SK-N-SH (cell line): ENCODE measurements at regions not wholly inside any gene's neighbourhood (a gene's known extent, or its start where the extent isn't known, plus 50 kb on each side); places are given as distances from the start of the nearest gene placed in this dataset.

ENCODE experiments used
- CHD2 ChIP-seq: fragments of 150-350 bp; IDR thresholded peaks from 2 replicates; pipeline ENCODE4 v1.6.1; 2018; ENCODE audit warnings: low read length; ENCODE audit not compliant: partially characterized antibody
- CTCF ChIP-seq: fragments of 200-600 bp; sonication (generic); IDR thresholded peaks from 2 replicates; pipeline ENCODE4 v1.6.1; 2017; ENCODE audit warnings: antibody characterized with exemption, mild to moderate bottlenecking, moderate library complexity
- EP300 ChIP-seq, 2 experiments: IDR thresholded peaks; 2 replicates each; pipeline versions ENCODE4 v1.4.0 to v1.6.1; 2012; ENCODE audit warnings: borderline replicate concordance in 1 of 2, low read depth in 1 of 2, low read length in 1 of 2
- POLR2AphosphoS5 ChIP-seq: IDR thresholded peaks from 2 replicates; pipeline ENCODE4 v1.6.1; 2012; ENCODE audit warnings: low read depth, low read length
- SIN3A ChIP-seq: IDR thresholded peaks from 2 replicates; pipeline ENCODE4 v1.6.1; 2012; ENCODE audit warnings: low read depth, mild to moderate bottlenecking, low read length, moderate library complexity, borderline replicate concordance
- SMC3 ChIP-seq: IDR thresholded peaks from 2 replicates; pipeline ENCODE4 v1.6.1; 2012; ENCODE audit warnings: low read depth, low read length, improper control_type of control experiment
- TAF1 ChIP-seq: IDR thresholded peaks from 2 replicates; pipeline ENCODE4 v1.6.1; 2012; ENCODE audit warnings: low read depth, mild to moderate bottlenecking, low read length, moderate library complexity, borderline replicate concordance
- TEAD4 ChIP-seq: IDR thresholded peaks from 2 replicates; pipeline ENCODE4 v1.4.0; 2012; ENCODE audit warnings: mild to moderate bottlenecking, borderline replicate concordance; ENCODE audit not compliant: insufficient read depth
- TF ChIP-seq, protein P1 (sequence below): fragments of 150-350 bp; IDR thresholded peaks from 2 replicates; pipeline ENCODE4 v1.6.1; 2017; ENCODE audit warnings: antibody characterized with exemption, low read length, low read depth, borderline replicate concordance
- TF ChIP-seq, protein P2 (sequence below): IDR thresholded peaks from 2 replicates; pipeline ENCODE4 v1.4.0; 2012; ENCODE audit warnings: low read depth, borderline replicate concordance

DNA sequence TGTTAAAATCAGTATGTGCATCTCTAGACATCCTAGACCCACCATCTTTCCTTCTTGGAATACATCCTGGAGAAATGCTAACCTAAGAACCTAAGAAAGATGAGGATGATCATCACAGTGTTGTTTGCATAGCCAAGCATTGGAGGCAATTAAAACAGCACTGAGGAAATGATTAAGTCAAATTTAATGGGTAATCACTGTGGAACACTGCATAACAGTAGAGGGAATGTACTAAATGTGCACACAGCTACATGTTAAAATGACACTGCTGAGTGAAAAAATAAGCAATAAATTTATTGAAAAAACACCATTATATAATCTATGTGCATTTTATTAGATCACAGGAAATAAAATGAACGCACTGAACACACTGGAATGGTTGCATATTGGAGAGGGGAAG is 987.1 kb upstream of the SEL1L start:
- TF ChIP-seq POLR2AphosphoS5, result no peak
- TF ChIP-seq CHD2, result no peak
- TF ChIP-seq CTCF, result no peak
- no peak for TF ChIP-seq EP300 (IDR thresholded peaks at IDR 0.05; ENCODE audit: borderline replicate concordance in 1 of 2, low read depth in 1 of 2, low read length in 1 of 2)
- TF ChIP-seq SIN3A, result no peak
- TF ChIP-seq, protein P1, sequence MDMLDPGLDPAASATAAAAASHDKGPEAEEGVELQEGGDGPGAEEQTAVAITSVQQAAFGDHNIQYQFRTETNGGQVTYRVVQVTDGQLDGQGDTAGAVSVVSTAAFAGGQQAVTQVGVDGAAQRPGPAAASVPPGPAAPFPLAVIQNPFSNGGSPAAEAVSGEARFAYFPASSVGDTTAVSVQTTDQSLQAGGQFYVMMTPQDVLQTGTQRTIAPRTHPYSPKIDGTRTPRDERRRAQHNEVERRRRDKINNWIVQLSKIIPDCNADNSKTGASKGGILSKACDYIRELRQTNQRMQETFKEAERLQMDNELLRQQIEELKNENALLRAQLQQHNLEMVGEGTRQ, result no peak
- no peak for TF ChIP-seq TEAD4
- no peak for TF ChIP-seq SMC3
- no peak for TF ChIP-seq TAF1
- TF ChIP-seq, protein P2, sequence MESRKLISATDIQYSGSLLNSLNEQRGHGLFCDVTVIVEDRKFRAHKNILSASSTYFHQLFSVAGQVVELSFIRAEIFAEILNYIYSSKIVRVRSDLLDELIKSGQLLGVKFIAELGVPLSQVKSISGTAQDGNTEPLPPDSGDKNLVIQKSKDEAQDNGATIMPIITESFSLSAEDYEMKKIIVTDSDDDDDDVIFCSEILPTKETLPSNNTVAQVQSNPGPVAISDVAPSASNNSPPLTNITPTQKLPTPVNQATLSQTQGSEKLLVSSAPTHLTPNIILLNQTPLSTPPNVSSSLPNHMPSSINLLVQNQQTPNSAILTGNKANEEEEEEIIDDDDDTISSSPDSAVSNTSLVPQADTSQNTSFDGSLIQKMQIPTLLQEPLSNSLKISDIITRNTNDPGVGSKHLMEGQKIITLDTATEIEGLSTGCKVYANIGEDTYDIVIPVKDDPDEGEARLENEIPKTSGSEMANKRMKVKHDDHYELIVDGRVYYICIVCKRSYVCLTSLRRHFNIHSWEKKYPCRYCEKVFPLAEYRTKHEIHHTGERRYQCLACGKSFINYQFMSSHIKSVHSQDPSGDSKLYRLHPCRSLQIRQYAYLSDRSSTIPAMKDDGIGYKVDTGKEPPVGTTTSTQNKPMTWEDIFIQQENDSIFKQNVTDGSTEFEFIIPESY, result no peak
